ENCODE measurements at regions not wholly inside any gene's neighbourhood (a gene's known extent, or its start where the extent isn't known, plus 50 kb on each side); places are given as distances from the start of the nearest gene placed in this dataset.
"Not testable (repeated sequence)": the region's sequence is repeated elsewhere in the genome, so short reads cannot be mapped to it uniquely, and the experiment has no call there.

DNA sequence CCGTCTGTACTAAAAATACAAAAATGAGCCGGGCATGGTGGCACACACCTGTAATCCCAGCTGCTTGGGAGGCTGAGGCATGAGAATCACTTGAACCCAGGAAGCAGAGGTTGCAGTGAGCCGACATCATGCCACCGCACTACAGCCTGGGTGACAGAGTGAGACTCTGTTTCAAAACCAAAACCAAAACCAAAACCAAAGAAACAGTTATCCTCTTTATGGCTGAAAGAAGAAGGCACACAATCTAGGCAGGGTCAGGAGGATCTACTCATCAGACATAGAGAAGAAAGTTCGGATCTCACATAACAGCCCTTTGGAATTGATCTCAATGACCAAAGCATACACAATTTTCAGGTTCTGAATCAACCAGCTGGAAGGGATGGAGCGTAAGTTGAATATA is 411.3 kb upstream of the SLC35B3 start:
- not testable (repeated sequence) for DNase-seq

DNA sequence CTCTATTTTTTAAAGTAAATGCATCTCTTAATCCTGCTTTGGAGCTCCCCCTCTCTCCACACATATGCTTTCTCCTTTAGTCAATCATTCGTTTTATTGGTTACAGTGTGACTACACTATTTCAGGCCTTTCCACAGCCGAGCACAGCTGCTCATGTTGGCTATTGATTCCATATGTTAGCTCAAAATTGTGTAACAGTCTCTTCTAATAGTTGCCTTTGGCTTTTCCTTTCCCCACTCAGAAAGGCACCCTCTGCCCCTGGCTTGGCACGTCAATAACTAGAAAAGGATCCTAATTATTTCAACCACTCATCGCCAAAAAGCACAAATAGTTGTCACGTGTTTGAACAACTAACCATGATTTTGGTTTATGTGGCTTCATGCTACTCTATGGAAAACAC is 410.3 kb upstream of the SLC35B3 start:
- DNase-seq, result no peak

DNA sequence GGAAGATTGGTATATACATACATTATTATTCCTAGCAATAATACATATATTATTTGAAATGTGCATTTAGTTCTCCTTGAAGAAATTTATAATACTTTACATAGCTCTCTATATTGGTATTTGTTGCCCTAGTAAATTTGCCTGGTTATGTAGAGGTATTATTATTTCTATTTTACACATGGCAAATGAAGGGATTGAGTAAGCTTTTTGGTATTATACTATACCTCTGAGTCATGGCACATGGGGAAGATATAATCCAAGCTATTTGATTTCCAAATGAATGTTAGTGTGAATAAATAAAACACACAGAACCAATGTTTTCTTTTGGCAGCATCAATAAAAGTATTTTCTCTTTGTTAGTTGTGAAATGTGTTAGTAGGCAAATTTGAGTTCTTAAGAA is 409.6 kb upstream of the SLC35B3 start:
- no peak for DNase-seq

DNA sequence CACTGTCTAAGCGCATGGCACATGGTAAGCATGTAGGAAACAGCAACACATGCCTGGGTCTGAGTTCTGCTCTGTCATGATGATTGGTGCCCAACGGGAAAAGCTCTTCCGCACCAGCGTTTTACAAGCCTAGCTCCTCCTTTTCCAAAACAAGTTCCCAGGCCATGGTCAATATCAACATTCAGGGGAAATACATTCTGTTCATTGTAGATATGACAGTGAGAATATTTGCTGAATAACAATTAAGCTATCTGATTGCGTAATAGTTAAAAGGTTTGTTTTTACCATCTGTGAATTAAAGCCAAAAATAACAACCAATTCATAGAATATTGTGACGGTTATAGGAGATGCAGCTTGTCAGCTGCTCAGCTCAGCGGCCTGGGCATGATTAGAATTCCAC is 404.3 kb upstream of the SLC35B3 start:
- no peak for DNase-seq

DNA sequence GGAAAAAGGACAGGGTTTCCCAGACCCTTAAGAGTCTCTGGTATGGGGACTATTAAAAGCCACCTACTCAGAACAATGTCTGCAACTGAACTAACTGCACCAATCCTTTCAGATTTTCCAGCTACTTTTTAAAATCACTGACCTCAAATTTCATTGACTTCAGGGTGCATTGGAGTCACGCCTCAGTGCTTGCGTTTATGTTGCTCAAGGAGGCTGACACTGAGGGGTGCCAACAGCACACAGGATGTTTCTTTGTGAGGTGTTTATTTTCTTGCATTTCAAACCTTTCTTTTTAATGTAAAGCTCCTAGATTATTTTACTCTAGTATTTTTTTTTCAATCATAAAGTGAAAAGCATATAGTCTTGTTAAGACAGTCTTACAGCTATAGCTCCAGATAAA is 402.0 kb upstream of the SLC35B3 start:
- DNase-seq, result no peak

DNA sequence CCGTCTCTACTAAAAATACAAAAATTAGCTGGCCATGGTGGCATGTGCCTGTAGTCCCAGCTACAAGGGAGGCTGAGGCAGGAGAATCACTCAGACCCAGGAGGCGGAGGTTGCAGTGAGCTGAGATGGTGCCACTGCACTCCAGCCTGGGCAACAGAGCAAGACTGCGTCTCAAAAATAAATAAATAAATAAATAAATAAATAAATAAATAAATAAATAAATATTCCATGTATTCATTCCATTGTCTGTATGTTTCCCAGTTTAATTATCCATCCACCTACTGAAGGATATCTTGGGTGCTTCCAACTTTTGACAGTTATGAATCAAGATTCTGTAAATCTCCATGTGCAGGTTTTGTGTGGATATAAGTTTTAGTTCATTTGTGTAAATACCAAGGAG is 397.4 kb upstream of the SLC35B3 start:
- not testable (repeated sequence) for DNase-seq

DNA sequence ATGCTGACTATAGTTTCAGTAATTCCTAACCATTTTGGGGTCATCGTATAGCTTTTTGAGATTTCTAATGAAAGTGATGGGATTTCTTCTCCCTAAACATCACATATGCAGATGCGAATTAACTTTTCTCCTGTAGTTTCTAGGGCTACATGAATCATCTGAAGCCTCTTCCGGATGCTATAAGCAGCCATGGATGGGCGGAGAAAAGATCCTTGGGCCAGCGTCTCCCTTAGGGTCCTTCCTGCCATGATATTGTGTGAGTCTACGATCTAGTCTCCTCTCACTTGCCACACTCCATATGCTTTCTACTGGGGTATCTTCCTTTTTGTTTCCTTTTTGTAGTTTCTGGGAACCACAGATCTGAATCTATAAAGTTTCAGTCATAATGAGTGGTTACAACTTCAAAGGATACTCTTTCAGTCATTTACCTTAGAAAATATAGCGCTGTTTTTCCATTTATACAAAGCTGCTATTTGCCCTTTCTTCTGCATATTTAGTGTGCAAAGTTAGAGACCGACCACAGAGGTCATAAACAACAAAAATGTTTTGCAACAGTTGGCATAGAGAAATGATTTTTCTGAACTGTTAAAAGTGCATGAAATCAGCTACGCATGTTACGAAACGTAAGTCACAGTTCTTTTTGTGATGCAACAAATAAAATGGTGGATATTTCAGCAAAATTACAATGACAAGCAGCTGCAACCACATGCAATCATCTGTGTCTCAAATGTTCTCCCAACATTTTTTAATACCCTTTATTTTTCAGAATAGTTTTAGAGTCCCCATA is 396.2 kb upstream of the SLC35B3 start:
- no peak for DNase-seq

DNA sequence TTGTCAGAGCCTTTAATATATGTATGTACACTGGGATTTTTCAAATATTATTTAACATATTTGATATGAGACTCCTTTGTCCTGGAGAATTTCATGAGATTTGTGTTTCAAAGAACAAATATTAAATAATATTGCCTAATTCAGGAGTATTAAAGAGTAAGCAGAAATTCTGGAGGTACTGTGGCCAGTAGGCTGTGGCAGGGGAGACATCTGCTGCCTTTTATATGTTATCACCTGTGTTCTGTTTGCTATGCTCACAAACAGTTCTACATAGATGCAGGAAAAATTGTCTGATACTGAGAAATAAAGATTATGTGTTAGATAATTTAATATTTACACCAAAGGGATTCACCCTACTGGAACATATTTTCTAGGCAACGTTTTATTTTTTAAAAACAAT is 395.4 kb upstream of the SLC35B3 start:
- DNase-seq, result no peak

DNA sequence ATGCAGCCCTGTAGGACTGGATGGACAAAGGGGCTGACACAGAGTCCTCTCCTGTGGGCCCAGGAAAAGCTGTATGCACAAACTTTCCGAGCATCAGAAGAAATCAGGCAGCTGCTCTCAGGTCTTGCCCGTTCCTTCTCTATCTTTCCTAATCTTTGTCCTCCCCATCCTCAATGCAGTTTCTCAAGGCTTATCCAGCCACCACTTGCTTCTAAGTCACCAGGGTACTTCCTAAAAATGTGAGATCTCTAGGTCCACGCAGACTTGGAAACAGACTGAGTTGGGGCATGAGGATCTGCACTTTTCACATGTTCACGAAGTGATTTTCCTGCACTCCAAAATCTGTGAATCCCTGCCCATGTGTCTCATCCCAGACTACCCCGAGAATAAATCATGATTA is 394.5 kb upstream of the SLC35B3 start:
- DNase-seq, result no peak

DNA sequence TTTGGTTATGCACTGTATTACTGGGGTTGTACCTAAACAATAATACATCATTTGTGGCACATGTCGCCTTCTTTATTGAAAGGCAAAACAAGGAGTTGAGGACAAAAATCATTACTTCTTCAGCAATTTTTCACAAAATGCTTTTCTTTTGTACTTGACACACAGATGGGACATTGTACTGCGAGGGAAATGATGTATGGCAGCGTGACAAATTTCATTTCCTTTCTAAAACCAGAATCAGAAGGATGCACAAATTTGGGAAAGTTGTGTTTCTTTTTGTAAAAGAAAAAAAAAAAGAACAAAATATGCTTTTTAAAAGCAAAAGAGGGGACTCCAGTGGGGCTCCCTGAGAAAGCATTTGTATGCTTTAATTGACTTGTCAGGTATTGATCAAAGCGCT is 394.0 kb upstream of the SLC35B3 start:
- DNase-seq, result no peak

DNA sequence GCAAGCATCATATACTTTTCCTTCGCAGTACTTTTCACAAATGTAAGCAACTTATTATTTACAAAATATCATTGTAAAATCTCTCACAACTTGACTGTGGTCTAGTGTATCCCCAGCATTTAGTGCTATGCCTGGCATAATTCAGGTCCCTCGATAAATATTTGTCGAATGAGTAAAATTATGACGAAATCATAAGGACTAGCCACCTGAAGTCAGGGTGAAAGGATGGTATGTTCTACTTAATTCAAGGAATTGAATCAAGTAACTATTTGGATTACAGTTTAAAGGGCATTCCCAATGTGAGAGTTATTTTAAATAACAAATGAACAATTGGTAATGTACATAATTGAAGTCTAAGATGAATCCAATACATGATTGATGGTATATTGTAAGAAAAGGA is 393.0 kb upstream of the SLC35B3 start:
- DNase-seq, result no peak

DNA sequence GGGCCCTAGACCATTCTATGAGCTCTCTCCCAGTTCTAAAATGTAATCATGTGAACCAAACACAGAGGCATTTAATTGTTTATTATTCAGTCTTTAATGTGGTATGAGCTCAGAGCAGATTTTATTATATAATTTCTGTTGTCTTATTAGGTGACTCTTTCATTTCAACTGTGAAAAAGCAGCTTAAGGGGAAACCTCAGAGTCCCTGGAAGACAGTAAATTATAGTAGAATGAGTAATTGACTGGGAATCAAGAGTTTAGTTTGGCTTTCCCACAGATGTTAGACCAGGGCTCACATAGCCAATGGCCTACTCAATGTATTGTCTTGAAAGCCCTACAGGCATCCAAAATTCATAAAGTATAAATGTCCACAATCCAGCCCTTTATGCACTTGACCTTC is 390.4 kb upstream of the SLC35B3 start:
- no peak for DNase-seq

DNA sequence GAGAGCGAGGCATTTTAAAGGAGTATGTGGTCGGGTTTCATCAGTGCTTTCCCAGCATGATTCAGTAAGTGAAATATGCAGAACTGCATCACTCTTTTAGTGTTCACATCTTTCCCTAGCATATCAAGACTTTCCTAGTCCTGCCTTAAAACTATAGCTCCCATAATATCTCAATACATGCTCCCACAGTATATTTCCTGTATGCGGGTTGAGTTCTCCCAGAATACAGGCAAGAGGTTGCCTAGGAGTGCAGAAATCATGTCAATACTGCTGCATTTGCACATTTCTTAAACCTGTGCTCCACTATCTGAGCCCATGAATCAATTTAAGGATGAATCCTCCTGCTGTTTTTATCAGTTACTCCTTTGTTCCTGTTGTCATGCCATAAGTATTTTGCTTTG is 386.6 kb upstream of the SLC35B3 start:
- no peak for DNase-seq

DNA sequence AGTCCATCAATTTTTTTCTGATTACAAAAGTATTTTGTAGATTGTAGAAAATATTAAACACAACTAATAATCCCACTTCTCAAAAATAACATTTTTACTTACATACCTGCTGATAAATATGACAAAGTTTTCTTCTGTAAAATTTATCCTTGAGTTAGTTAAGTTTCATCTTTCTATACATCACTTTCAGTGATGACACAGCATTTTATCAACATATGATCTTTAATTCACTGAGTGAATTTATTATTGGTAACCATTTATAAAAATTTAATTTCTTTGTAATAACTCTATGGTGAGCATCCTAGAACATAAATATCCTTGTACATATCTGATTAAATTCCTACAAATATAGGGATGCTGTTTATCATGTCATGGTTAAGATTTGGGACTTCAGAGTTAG is 385.0 kb upstream of the SLC35B3 start:
- no peak for DNase-seq

DNA sequence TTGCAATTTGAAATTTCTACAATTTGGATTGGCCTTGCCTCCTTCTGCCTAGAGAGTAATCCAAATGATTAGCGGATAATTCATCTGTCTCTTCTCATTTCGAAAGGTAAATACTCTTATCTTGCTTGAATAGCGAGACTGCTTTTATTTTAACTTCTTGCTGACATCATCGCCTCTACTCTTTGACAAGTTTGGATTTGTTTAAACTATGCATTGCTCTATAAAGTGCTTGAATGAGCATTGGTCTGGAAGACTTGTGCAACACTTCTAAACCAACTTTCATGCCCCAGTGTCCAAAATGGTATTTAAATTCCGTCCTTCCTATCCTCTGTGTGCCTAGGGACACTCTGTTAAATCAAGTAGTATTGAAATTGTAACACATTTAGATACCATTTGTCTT is 384.1 kb upstream of the SLC35B3 start:
- no peak for DNase-seq

DNA sequence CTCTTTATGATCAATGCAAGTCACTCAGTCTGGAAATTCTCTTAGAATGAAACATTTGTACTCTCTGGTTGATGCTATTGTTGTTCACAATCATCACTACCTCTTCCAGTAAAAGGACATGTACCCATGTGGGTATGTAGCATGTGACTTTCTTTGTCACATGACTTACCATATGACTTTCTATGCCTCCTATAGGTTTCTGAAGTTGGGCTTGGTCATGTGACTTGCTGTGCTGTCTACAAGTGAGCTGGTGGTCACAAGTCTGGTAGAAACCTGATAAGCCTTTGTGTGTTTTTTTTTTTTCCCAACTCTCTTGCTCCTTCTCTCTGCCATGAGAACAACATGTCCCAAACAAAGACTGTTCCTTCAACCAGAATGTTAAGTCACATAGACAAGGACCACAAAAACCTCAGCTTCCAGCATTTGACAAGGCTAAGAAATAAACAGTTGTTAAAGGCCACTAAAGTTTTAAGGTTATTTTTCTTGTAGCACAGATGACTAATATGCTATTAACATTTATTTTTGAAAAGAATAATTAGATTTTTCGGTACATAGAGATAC is 379.2 kb upstream of the SLC35B3 start:
- DNase-seq, result no peak

DNA sequence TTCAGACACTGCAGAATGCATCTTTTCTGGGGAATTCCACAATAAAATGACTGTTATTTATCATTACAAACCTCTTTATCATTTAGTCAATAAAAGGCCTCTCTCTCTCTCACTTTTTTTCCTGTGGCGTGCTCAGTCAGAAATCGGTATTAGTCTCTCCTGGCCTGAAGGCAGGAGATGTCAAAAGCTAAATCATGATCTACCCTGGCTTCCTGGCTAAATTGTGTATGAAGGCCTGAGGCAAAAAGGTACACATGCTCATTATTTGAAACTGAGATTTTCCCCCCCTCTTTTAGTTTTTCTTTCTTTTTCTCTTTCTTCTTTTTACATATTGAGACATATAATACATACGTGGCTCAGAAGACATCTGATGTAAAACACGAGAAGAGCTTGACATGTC is 375.0 kb upstream of the SLC35B3 start:
- no peak for DNase-seq

DNA sequence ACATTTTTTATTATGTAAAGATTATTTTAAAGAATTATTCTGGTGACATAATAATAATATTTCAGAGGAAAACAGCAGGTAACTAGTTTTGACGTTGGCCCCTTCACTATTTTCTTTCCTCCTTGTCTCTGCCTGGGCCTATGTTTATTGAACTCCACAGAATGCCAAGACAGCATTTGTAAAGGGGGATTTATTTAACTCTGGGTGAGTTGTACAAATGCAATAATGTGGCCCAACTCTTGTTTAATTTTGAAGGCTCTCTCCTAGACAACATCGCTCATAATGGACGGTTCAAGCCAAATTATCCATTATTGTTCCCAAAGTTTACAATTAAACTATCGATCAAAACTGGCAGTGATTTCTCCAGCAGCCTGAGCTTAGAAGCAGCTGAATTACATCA is 374.3 kb upstream of the SLC35B3 start:
- DNase-seq, result no peak

DNA sequence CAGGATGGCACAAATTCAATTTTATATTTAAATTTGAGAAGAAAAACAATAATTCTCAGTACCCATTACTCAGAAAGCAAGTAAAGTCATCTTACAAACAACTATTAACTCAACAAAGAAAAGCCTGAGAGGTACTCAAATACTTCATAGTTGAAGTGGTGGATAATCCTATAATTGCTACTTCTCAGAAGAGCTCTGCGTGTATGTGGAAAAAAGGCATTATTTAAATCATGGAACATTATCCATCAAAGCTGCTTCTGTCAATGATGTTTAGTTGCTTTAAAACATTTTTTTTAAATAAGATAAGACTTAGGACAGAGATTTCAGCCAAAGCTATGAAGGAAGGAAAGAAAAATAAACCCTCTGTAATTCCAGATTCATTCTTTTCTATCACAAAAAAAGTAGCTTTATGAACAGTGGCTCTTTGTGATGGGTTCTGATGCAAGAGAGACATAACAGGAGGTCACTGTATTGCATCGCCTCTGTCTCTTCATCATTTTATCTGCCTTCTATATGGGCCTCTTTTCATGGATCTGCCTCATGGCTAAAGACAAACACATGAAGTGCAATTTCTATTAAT is 367.9 kb upstream of the SLC35B3 start:
- no peak for DNase-seq

DNA sequence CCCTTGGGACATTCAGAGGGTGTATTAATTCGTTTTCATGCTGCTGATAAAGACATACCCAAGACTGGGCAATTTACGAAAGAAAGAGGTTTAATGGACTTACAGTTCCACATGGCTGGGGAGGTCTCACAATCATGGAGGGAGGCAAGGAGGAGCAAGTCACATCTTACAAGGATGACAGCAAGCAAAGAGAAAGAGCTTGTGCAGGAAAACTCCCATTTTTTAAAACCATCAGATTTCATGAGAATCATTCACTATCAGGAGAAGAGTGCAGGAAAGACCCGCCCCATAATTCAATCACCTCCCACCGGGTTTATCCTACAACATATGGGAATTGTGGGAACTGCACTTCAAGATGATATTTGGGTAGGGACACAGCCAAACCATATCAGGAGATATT is 367.1 kb upstream of the SLC35B3 start:
- DNase-seq, result not testable (repeated sequence)

DNA sequence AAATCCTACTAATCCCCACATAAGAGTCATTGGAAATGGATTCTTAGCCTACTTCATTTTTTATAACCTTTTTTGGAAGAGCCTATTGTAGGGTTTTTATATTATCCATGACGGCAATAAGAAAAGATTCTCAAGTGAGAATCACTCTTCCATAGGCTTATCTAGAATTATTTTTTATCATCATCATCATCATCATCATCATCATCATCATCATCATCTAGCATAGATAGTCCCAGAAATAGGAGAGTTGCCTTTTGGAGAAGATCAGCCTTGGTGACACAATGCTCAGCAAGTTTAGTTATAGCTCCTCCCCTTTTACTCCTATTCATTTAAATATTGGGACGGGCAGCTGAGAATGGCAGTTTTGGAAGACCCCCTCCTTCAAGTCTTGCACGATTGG is 359.1 kb upstream of the SLC35B3 start:
- no peak for DNase-seq

DNA sequence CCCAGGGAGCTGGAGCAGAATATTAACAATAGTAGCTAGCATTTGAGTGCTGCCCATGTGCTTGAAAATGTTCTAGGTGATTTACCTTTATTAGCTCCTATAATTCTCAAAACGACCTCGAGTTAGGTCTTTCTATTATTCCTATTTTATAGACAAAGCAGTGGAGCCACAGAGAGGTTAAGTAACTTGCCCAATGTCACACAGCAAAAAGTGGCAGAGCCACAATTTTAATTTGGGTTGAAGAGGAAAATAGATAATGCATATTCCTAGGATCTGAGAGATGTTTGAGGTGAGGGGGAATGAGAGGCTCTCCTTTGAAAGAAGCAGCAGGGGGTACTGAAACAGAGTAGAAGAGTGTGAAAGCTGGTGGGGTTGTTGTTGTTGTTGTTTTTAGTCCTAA is 354.5 kb upstream of the SLC35B3 start:
- no peak for DNase-seq

DNA sequence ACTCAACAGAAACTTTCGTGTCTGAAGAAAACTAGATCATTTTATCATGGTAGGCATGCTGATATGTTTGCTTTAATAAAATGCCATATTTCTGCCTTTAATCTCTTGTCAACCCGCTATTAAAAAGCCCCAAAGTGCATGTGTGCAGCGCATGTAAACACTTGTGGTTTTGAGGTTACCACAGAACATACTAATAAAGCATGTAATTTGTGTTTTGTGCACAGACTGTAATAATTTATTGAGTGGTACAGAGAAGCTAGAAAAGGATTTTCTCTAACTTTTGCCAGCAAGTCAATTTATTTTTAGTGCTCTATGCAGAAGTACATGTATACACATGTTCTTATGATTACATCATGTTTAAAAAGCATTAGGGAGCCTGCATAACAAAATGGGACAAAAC is 349.9 kb upstream of the SLC35B3 start:
- DNase-seq, result no peak

DNA sequence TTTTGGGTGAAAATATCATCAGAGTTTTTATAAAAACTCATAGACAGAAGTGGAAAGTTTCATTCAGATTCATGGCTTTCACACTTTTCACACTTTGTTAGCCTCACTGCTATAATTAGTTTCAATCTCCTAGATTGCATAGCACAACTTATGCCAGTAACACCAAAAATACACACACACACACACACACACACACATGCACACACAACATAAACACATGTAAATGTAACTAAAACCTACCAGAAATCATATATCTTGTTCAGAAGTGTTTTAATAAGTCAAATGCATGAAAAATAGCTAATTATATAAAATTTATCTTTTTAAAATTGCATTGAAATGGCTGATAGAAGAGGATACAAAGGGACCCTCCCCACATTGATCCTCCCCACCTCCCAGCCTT is 347.8 kb upstream of the SLC35B3 start:
- no peak for DNase-seq

DNA sequence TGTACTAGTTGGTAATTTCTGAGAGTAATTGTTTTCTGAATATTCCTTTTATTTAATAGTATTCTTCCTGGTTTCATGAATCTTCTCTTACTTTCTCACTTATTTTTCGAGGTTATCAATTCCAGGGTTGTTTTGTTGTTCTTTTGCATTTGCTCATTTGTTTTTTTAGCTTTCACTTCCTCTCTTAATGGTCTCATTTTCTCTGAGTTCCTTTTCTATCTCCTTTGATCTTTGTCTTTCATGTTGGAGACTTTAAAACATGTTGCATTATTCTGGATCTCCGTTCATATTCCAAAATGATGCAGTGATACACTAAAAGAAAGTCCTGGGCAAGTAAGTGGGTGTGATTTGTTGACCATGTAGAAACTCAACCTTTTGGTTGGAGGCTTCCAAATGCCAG is 345.3 kb upstream of the SLC35B3 start:
- DNase-seq, result no peak

All from stimulated activated CD4-positive, alpha-beta T cell treated with anti-CD3 and anti-CD28 coated beads, Interleukin-2, amount 100 ng/mL, for 48 hours (primary cell).